ENCODE measurements at regions not wholly inside any gene's neighbourhood (a gene's known extent, or its start where the extent isn't known, plus 50 kb on each side); places are given as distances from the start of the nearest gene placed in this dataset.

DNA sequence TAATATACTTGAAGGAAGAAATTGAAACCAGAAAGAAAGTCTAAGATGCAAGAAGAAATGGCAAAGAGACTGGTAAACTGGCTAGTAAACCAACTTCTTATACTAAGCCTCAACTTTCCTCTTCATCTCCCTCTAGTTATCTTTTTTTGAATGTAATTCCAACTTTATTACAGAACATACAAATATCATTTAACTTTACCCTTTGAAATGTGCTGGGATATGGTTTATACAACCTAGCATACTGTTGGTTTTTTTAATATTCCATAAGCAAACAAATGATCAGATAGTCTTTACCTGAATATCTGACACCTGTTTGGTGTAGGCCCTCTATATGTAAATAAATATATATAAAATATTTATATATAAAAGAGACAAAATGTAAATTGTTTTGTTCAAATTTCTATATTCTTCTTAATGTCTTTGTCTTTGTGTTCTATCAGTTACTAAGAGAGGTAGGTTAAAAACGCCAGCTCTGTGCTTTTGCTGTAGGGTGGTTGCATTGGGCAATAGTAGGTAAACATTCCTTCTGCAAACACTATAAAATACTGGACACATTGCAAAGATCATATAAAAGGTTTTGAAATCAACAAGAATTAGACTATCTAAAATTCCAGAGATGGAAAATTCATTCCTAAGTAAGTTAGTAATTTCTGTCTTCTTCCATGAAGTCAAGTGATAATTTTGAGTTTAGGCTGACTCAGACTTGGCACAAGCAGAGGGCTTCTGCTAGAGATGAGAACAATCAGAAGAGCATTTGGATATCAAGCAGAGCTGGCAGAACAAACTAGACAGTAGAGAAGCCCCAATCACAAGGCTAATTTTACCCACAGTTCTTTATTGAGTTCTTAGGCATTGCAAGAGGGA, 383.3 kb downstream of the RFC3 start:
- intact Hi-C loops (cut with DNase I) = no loop called here
- no peak for DNase-seq
- Histone ChIP-seq H3K9me3 (no peaks in the 10 kb centered on the region), H3K27me3 (no peaks in the 10 kb centered on the region), H3K4me1 (no peaks in the 10 kb centered on the region), H3K27ac (no peak overlapping the region), H3K4me3 (no peak overlapping the region), H3K36me3 (no peaks in the 10 kb centered on the region)
- WGBS, 2 donors = 80 to 88% methylated on average over 1 of the region's 1 CpG
- TF ChIP-seq POLR2A (IDR thresholded peaks at IDR 0.05) = no peak
- no peak for TF ChIP-seq CTCF (IDR thresholded peaks at IDR 0.05)

- Histone ChIP-seq H3K36me3 (no peaks in the 10 kb centered on the region), H3K4me1 (peaks cover 0 to 6% (median 0%) of the 10 kb centered on the region in 3 donors), H3K27ac (no peak overlapping the region), H3K9me3 (no peaks in the 10 kb centered on the region), H3K4me3 (no peak overlapping the region), H3K27me3 (no peaks in the 10 kb centered on the region)
- 33 to 40% methylated on average over 4 of the region's 4 CpGs for WGBS, 2 donors
- no peak for DNase-seq
- TF ChIP-seq CTCF (IDR thresholded peaks at IDR 0.05) = no peak
- TF ChIP-seq POLR2A (IDR thresholded peaks at IDR 0.05) = no peak
- intact Hi-C loops (cut with DNase I) = no loop called here
Measured at GRCh38 chr13:34207334-34207733, 389.4 kb downstream of the RFC3 start.

GRCh38 chr13:34207872-34208271, 389.9 kb downstream of the RFC3 start:
- no peak for DNase-seq
- H3K27ac ChIP-seq = no peak overlapping the region
- intact Hi-C loops (cut with DNase I) = no loop called here
- no peaks in the 10 kb centered on the region for H3K36me3 ChIP-seq
- H3K4me3 ChIP-seq = no peak overlapping the region
- TF ChIP-seq CTCF (IDR thresholded peaks at IDR 0.05) (no peak), POLR2A (IDR thresholded peaks at IDR 0.05) (no peak)
- H3K9me3 ChIP-seq = no peaks in the 10 kb centered on the region
- no peaks in the 10 kb centered on the region for H3K27me3 ChIP-seq
- 57 to 68% methylated on average over 4 of the region's 4 CpGs for WGBS, 2 donors
- H3K4me1 ChIP-seq = peaks cover 0 to 6% (median 0%) of the 10 kb centered on the region in 3 donors

DNA sequence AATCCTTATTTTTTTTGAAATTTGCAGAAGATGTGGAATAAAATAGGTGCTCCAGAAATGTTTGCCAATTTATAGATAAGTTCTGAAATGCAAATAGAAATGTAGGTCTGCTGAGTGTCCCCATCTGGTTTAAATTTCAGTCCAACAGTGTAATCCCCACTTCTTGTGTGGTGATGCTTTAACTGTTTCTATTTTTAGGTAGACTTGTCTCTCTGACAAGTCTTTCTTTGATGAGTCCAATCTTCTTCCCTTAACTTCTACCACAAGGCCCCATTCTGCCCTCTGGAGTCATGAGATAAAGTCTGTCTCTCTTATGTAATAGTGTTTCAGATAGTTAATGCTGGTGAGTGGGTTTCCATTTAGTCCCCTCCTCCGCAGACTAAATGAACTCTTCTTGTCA, 390.4 kb downstream of the RFC3 start:
- no peaks in the 10 kb centered on the region for H3K27me3 ChIP-seq
- no peaks in the 10 kb centered on the region for H3K36me3 ChIP-seq
- TF ChIP-seq CTCF (IDR thresholded peaks at IDR 0.05) = no peak
- no peak for TF ChIP-seq POLR2A (IDR thresholded peaks at IDR 0.05)
- DNase-seq = no peak
- intact Hi-C loops (cut with DNase I) = no loop called here
- H3K27ac ChIP-seq = no peak overlapping the region
- H3K4me3 ChIP-seq = no peak overlapping the region
- H3K9me3 ChIP-seq = no peaks in the 10 kb centered on the region
- H3K4me1 ChIP-seq = peaks cover 0 to 6% (median 0%) of the 10 kb centered on the region in 3 donors
- WGBS, 2 donors = 81 to 100% methylated on average over 1 of the region's 1 CpG

- intact Hi-C loops (cut with DNase I) = no loop called here
Measured at GRCh38 chr13:34210341-34210740, 392.4 kb downstream of the RFC3 start.

More at GRCh38 chr13:34210341-34210740, 392.4 kb downstream of the RFC3 start:
- Histone ChIP-seq H3K27ac (no peak overlapping the region), H3K36me3 (no peaks in the 10 kb centered on the region), H3K4me1 (peaks cover 0 to 6% (median 0%) of the 10 kb centered on the region in 3 donors), H3K27me3 (no peaks in the 10 kb centered on the region), H3K4me3 (no peak overlapping the region), H3K9me3 (no peaks in the 10 kb centered on the region)
- TF ChIP-seq CTCF (IDR thresholded peaks at IDR 0.05) = no peak
- 79 to 93% methylated on average over 1 of the region's 1 CpG for WGBS, 2 donors
- no peak for DNase-seq

All from esophagus squamous epithelium (tissue), 5 donors.